ENCODE measurements at regions not wholly inside any gene's neighbourhood (a gene's known extent, or its start where the extent isn't known, plus 50 kb on each side); places are given as distances from the start of the nearest gene placed in this dataset.

DNA sequence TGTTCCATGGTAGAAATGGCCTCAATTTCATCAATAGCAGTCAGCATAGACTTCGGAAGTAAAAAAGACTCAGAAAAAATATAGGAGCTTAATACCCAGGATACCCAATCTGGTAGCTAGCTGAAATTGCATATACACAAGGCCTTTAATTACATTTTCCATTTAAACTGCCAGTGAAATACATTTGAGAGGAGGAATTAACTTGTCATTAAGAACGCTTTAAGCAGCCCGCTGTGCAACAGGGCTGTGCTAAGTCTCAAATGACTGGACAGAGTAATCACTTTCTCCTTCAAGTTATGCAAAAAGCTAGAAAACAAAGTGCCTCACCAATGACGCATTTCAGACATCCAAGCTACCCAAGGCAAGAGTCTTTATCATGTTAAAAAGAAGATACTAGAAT, 558.8 kb downstream of the MBD2 start:
- Histone ChIP-seq H3K4me3 (ENCODE audit: low read depth in 1 of 2, low read length in 1 of 2) (no peak overlapping the region), H3K27me3 (no peaks in the 10 kb centered on the region), H3K9me3 (no peaks in the 10 kb centered on the region), H3K27ac (no peak overlapping the region), H3K4me1 (ENCODE audit: control insufficient read depth in 1 of 2, insufficient read depth in 1 of 2, low read depth in 1 of 2, low read length in 1 of 2) (no peaks in the 10 kb centered on the region), H3K36me3 (no peaks in the 10 kb centered on the region)
- TF ChIP-seq, protein P1, sequence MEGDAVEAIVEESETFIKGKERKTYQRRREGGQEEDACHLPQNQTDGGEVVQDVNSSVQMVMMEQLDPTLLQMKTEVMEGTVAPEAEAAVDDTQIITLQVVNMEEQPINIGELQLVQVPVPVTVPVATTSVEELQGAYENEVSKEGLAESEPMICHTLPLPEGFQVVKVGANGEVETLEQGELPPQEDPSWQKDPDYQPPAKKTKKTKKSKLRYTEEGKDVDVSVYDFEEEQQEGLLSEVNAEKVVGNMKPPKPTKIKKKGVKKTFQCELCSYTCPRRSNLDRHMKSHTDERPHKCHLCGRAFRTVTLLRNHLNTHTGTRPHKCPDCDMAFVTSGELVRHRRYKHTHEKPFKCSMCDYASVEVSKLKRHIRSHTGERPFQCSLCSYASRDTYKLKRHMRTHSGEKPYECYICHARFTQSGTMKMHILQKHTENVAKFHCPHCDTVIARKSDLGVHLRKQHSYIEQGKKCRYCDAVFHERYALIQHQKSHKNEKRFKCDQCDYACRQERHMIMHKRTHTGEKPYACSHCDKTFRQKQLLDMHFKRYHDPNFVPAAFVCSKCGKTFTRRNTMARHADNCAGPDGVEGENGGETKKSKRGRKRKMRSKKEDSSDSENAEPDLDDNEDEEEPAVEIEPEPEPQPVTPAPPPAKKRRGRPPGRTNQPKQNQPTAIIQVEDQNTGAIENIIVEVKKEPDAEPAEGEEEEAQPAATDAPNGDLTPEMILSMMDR (IDR thresholded peaks at IDR 0.05), result no peak

DNA sequence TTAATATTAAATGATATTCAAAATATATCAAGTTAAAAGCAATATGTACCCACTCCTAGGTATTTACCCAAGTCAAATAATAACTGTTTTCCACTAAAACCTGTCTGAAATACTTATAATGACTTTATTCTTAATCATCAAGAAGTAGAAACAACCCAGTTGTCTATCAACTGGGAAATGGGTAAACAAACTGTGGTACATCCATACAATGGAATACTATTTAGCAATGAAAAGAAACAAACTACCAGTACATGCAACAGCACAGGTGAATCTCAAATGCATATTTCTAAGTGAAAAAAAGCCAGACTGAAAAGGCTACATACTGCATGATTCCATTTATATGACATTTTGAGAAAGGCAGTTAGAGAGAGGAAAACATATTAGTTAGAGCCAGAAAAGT, 559.9 kb downstream of the MBD2 start:
- no peaks in the 10 kb centered on the region for H3K9me3 ChIP-seq
- H3K27ac ChIP-seq, result no peak overlapping the region
- no peaks in the 10 kb centered on the region for H3K36me3 ChIP-seq
- H3K4me1 ChIP-seq (ENCODE audit: control insufficient read depth in 1 of 2, insufficient read depth in 1 of 2, low read depth in 1 of 2, low read length in 1 of 2), result no peaks in the 10 kb centered on the region
- no peak overlapping the region for H3K4me3 ChIP-seq (ENCODE audit: low read depth in 1 of 2, low read length in 1 of 2)
- TF ChIP-seq, protein P1 (IDR thresholded peaks at IDR 0.05), result no peak
- no peaks in the 10 kb centered on the region for H3K27me3 ChIP-seq

GRCh38 chr18:53660306-53660705, 564.2 kb downstream of the MBD2 start:
- Histone ChIP-seq H3K4me3 (ENCODE audit: low read depth in 1 of 2, low read length in 1 of 2) (no peak overlapping the region), H3K27me3 (no peaks in the 10 kb centered on the region)
- TF ChIP-seq, protein P1 (IDR thresholded peaks at IDR 0.05), result no peak

GRCh38 chr18:53657257-53657656, 567.2 kb downstream of the MBD2 start:
- H3K9me3 ChIP-seq, result no peaks in the 10 kb centered on the region
- H3K27ac ChIP-seq, result no peak overlapping the region
- TF ChIP-seq, protein P1 (IDR thresholded peaks at IDR 0.05), result no peak
- no peak overlapping the region for H3K4me3 ChIP-seq (ENCODE audit: low read depth in 1 of 2, low read length in 1 of 2)
- no peaks in the 10 kb centered on the region for H3K4me1 ChIP-seq (ENCODE audit: control insufficient read depth in 1 of 2, insufficient read depth in 1 of 2, low read depth in 1 of 2, low read length in 1 of 2)
- no peaks in the 10 kb centered on the region for H3K36me3 ChIP-seq
- no peaks in the 10 kb centered on the region for H3K27me3 ChIP-seq

More at GRCh38 chr18:53660306-53660705, 564.2 kb downstream of the MBD2 start:
- H3K27ac ChIP-seq, result no peak overlapping the region
- no peaks in the 10 kb centered on the region for H3K4me1 ChIP-seq (ENCODE audit: control insufficient read depth in 1 of 2, insufficient read depth in 1 of 2, low read depth in 1 of 2, low read length in 1 of 2)
- no peaks in the 10 kb centered on the region for H3K36me3 ChIP-seq
- no peaks in the 10 kb centered on the region for H3K9me3 ChIP-seq

- Histone ChIP-seq H3K4me1 (ENCODE audit: control insufficient read depth in 1 of 2, insufficient read depth in 1 of 2, low read depth in 1 of 2, low read length in 1 of 2) (no peaks in the 10 kb centered on the region), H3K27ac (no peak overlapping the region), H3K36me3 (no peaks in the 10 kb centered on the region), H3K4me3 (ENCODE audit: low read depth in 1 of 2, low read length in 1 of 2) (no peak overlapping the region), H3K9me3 (no peaks in the 10 kb centered on the region), H3K27me3 (no peaks in the 10 kb centered on the region)
- TF ChIP-seq, protein P1 (IDR thresholded peaks at IDR 0.05), result no peak
Observed at GRCh38 chr18:53649621-53650020, 574.8 kb downstream of the MBD2 start.
